Tibial nerve (tissue), 4 donors: ENCODE measurements at regions not wholly inside any gene's neighbourhood (a gene's known extent, or its start where the extent isn't known, plus 50 kb on each side); places are given as distances from the start of the nearest gene placed in this dataset.

Experiments used
- CTCF ChIP-seq, 5 experiments: fragments of 200-600 bp in 3 of 5; fragments of 450-650 bp in 2 of 5; sonication (generic) in 3 of 5; IDR thresholded peaks; one replicate each; pipeline ENCODE4 v1.5.1; 2016 to 2019; ENCODE audit warnings: antibody characterized with exemption in 5 of 5, mild to moderate bottlenecking in 3 of 5, moderate library complexity in 2 of 5
- EP300 ChIP-seq, 2 donors: sonication (generic); formaldehyde crosslinking; IDR thresholded peaks; one replicate each; pipeline ENCODE4 v1.6.1; 2017; ENCODE audit warnings: antibody characterized with exemption in 2 of 2, mild to moderate bottlenecking in 1 of 2
- POLR2A ChIP-seq, 2 donors: fragments of 450-650 bp; IDR thresholded peaks; one replicate each; pipeline ENCODE4 v1.6.1; 2017; ENCODE audit warnings: antibody characterized with exemption in 2 of 2, mild to moderate bottlenecking in 2 of 2, moderate library complexity in 2 of 2

- TF ChIP-seq CTCF (IDR thresholded peaks at IDR 0.05), result no peak
- TF ChIP-seq POLR2A (IDR thresholded peaks at IDR 0.05), result no peak
- TF ChIP-seq EP300 (IDR thresholded peaks at IDR 0.05), result no peak
Observed at GRCh38 chr18:78928076-78928475, 51.5 kb upstream of the SALL3 start.
